ENCODE measurements at regions not wholly inside any gene's neighbourhood (a gene's known extent, or its start where the extent isn't known, plus 50 kb on each side); places are given as distances from the start of the nearest gene placed in this dataset.

- DNase-seq = no peak
- 75 to 76% methylated on average over 9 of the region's 9 CpGs for WGBS, 2 donors
- Histone ChIP-seq H3K36me3 (no peaks in the 10 kb centered on the region), H3K4me3 (no peak overlapping the region), H3K9me3 (no peaks in the 10 kb centered on the region), H3K27ac (no peak overlapping the region), H3K27me3 (no peaks in the 10 kb centered on the region), H3K4me1 (peaks cover 4 to 16% (median 8%) of the 10 kb centered on the region in 4 donors)
- TF ChIP-seq EP300 (IDR thresholded peaks at IDR 0.05) (no peak), POLR2A (IDR thresholded peaks at IDR 0.05) (no peak), CTCF (IDR thresholded peaks at IDR 0.05) (no peak), POLR2AphosphoS5 (IDR thresholded peaks at IDR 0.05) (no peak)
- no peak for ATAC-seq (ENCODE audit: low FRiP score in 2 of 2)
Observed at GRCh38 chr6:47096211-47096895, 54.2 kb upstream of the ADGRF1 start.

DNA sequence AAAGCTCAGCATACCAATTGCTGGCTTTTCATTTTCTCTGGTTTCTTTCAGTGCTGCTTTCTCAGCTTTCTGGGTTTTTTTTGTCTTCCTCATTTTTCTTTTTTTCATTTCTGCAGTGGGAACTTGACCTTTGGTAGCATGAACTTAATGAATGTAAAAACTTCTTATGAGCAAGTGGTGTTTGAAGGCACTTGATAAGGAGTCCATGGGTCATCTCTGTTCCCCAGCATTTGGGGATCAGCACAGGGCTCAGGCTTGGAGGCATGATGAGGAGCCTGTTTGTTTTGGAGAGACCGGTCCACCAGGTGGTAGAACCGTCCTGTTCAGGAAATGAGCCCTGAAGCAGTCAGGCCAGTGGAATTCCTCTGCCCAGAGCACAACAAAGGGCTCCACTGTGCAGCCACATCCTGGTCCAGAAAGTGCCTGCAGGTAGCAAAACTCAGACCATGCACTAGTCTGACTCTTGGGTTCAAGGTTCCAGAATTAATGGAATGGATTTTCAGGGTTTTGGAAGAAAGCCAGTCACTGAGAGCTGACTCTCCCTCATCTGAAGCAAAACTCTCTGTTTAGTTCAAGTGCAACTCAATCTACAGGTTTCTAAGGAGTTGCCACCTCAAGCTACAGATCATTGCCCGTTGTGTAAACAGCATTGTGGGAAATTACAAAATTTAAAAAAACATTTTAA lies 52.3 kb upstream of the ADGRF1 start:
- peaks cover 4 to 16% (median 8%) of the 10 kb centered on the region in 4 donors for H3K4me1 ChIP-seq
- H3K36me3 ChIP-seq = no peaks in the 10 kb centered on the region
- ATAC-seq (ENCODE audit: low FRiP score in 2 of 2) (no peak), DNase-seq (no peak)
- 26 to 52% methylated on average over 3 of the region's 3 CpGs for WGBS, 2 donors
- no peak for TF ChIP-seq EP300 (IDR thresholded peaks at IDR 0.05)
- TF ChIP-seq CTCF (IDR thresholded peaks at IDR 0.05) = no peak
- no peak for TF ChIP-seq POLR2A (IDR thresholded peaks at IDR 0.05)
- TF ChIP-seq POLR2AphosphoS5 (IDR thresholded peaks at IDR 0.05) = no peak
- no peaks in the 10 kb centered on the region for H3K9me3 ChIP-seq
- H3K27ac ChIP-seq = no peak overlapping the region
- H3K4me3 ChIP-seq = no peak overlapping the region
- no peaks in the 10 kb centered on the region for H3K27me3 ChIP-seq

- H3K4me3 ChIP-seq = no peak overlapping the region
- no peak for TF ChIP-seq POLR2AphosphoS5 (IDR thresholded peaks at IDR 0.05)
- TF ChIP-seq EP300 (IDR thresholded peaks at IDR 0.05) = no peak
- TF ChIP-seq POLR2A (IDR thresholded peaks at IDR 0.05) = no peak
- TF ChIP-seq CTCF (IDR thresholded peaks at IDR 0.05) = no peak
- no peaks in the 10 kb centered on the region for H3K36me3 ChIP-seq
- peaks cover 4 to 16% (median 7%) of the 10 kb centered on the region in 4 donors for H3K4me1 ChIP-seq
- H3K27ac ChIP-seq = no peak overlapping the region
- H3K27me3 ChIP-seq = no peaks in the 10 kb centered on the region
- ATAC-seq (ENCODE audit: low FRiP score in 2 of 2) = no peak
- DNase-seq = no peak
- WGBS, 2 donors = 88 to 90% methylated on average over 5 of the region's 5 CpGs
- no peaks in the 10 kb centered on the region for H3K9me3 ChIP-seq
Observed at GRCh38 chr6:47093169-47093568, 51.0 kb upstream of the ADGRF1 start.

GRCh38 chr6:47091886-47092668 lies 49.9 kb upstream of the ADGRF1 start:
- no peak for TF ChIP-seq EP300 (IDR thresholded peaks at IDR 0.05)
- TF ChIP-seq POLR2A (IDR thresholded peaks at IDR 0.05) = no peak
- TF ChIP-seq POLR2AphosphoS5 (IDR thresholded peaks at IDR 0.05) = no peak
- no peak for TF ChIP-seq CTCF (IDR thresholded peaks at IDR 0.05)

More at GRCh38 chr6:47091886-47092668, 49.9 kb upstream of the ADGRF1 start:
- no peaks in the 10 kb centered on the region for H3K36me3 ChIP-seq
- no peak for DNase-seq
- no peaks in the 10 kb centered on the region for H3K27me3 ChIP-seq
- H3K4me1 ChIP-seq = peaks cover 0 to 10% (median 4%) of the 10 kb centered on the region in 4 donors
- no peak overlapping the region for H3K27ac ChIP-seq
- 80 to 81% methylated on average over 4 of the region's 4 CpGs for WGBS, 2 donors
- H3K4me3 ChIP-seq = no peak overlapping the region
- ATAC-seq (ENCODE audit: low FRiP score in 2 of 2) = peak in 1 of 2 donors; percentile 46
- no peaks in the 10 kb centered on the region for H3K9me3 ChIP-seq
